GM12872 (cell line): ENCODE measurements at regions not wholly inside any gene's neighbourhood (a gene's known extent, or its start where the extent isn't known, plus 50 kb on each side); places are given as distances from the start of the nearest gene placed in this dataset.

Experiments
- CTCF ChIP-seq: IDR thresholded peaks from 3 replicates; pipeline ENCODE4 v1.5.1; 2011; ENCODE audit warnings: low read depth, mild to moderate bottlenecking, low read length, moderate library complexity; ENCODE audit not compliant: insufficient read depth

DNA sequence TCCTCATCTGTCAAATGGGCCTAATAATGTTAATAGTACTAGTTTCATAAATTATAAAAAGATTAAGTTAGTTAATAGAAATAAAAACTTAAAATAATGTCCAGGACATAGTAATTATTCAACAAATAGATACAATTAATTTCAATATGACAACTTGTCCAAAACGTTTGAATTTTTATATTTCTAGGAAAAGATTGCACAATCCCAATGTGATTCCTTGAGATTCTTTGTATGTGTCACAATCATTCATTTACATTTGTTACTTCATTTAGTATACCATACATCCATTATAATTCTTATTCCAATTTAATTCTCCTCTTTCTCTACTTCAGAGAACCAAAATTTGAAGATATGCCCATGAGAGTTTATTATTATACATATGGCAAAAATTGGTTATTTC is 554.2 kb downstream of the GABRG1 start:
- TF ChIP-seq CTCF = no peak

DNA sequence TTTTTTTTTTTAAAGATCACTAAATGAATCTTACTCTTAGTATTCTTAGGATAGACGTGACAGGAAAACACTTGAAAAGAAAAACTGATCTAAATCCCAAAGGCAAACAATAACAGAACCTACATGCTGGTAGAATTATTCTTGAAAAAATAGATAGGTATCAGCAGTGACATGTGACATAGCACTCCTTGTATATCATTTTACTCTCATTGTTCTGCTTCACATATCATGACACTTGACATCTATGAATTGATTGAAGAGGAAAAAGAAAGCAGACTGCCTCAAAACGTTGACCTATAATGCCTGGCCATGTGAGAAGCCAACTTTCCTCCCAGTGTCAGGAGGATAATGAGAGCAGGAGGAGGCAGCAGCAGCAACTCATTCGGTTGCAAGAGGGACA is 555.2 kb downstream of the GABRG1 start:
- TF ChIP-seq CTCF = no peak

DNA sequence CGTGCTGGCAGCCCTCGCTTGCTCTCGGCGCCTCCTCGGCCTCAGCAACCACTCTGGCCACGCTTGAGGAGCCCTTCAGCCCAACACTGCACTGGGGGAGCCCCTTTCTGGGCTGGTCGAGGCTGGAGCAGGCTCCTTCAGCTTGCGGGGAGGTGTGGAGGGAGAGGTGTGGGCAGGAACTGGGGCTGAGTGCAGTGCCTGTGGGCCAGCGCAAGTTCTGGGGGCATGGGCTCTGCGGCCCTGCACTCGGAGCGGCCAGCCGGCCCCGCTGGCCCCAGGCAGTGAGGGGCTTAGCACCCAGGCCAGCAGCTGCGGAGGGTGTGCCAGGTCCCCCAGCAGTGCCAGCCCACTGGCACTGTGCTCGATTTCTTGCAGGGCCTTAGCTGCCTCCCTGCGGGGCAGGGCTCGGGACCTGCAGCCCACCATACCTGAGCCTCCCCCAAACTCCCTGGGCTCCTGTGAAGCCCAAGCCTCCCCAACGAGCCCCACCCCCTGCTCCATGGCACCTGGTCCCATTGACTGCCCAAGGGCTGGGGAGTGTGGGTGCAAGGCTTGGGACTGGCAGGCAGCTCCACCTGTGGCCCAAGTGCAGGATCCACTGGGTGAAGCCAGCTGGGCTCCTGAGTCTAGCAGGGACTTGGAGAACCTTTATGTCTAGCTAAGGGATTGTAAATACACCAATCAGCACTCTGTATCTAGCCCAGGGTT is 556.8 kb downstream of the GABRG1 start:
- TF ChIP-seq CTCF = no peak

- TF ChIP-seq CTCF = no peak
Observed at GRCh38 chr4:45554423-45554822, 569.4 kb downstream of the GABRG1 start.

GRCh38 chr4:45550766-45551366 is 573.0 kb downstream of the GABRG1 start:
- TF ChIP-seq CTCF = no peak

DNA sequence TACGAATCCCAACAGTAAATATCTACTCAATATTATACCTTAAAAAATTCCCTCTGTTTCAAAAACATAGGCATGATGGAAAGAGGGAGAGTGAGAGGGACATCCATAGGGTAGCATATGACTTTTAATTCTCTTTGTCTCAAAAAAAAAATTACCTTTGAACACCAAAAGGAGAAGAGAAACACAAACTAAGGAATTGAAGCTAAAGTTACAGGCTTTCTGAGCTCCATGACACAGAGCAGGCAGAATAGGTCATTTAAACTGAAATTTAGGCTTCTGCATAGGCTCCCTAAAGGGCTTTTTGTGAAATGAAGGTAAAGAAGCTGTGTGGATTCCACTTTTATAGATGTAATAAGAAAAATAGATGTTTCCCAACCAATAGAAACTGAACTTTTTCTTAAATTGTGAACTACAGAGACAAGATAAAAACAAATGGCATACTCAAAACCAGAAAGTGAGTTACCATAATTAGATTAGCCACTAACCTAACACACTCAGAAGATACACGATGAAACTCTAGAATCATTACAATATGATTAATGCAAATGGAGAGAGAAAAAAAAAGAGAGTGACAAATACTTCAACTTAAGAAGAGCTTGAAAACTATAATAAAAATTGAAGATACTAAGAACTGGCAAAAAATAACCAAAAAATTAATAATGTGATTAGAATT is 584.6 kb downstream of the GABRG1 start:
- no peak for TF ChIP-seq CTCF

GRCh38 chr4:45530498-45530897 is 593.4 kb downstream of the GABRG1 start:
- no peak for TF ChIP-seq CTCF
